NOMO-1 treated with DMSO at 0.1 percent for 48 hours (cell line): ENCODE measurements at regions not wholly inside any gene's neighbourhood (a gene's known extent, or its start where the extent isn't known, plus 50 kb on each side); places are given as distances from the start of the nearest gene placed in this dataset.

Experiments
- DNase-seq: peaks from one replicate; lab custom pipeline; 2025; ENCODE audit not compliant: unreplicated experiment; lab: John Stamatoyannopoulos, UW

DNA sequence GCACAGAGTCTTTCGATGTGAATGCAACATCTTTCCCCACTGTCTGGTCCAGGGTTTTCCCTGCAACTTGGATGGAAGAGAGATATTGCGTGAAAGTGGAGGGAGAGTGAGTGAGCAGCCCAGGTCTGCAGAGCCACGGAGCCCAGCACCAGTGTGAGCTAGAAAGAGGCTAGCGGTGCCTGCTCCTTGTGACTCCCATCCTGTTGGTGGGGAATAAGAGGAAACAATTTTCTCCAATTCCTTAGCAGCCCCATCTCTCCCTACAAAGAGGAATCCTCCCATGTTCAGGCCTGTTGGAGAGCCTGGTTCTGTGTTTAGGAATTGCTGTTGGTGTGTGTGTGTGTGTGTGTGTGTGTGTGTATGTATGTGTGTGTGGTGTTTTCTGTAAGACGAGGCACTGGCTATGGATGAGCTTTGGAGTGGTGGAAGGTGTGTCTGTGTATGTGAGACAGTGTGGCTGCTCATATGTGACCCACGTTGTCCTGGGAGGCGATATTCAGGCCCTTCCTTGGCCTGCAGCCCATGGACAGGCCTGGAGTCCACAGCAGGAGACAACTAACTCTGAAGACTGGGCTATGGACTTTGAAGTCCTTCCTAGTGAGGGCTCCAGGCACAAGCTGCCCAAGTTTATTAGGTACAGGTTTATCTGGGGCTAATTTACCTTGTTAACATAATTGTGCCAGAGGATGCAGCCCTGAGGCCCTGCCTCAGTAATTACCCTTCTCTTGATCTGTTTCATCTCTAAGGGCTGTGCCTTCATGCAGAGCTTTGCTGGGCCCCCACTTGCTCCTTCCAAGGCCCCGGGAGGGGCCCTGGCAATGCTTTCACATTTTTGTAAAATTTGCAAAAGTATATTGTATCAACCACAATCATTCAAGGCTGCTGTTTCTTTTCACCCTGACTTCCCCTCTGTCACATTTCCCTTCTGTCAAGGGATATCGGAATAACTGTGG, 88.6 kb upstream of the HAAO start:
- DNase-seq = no peak

DNA sequence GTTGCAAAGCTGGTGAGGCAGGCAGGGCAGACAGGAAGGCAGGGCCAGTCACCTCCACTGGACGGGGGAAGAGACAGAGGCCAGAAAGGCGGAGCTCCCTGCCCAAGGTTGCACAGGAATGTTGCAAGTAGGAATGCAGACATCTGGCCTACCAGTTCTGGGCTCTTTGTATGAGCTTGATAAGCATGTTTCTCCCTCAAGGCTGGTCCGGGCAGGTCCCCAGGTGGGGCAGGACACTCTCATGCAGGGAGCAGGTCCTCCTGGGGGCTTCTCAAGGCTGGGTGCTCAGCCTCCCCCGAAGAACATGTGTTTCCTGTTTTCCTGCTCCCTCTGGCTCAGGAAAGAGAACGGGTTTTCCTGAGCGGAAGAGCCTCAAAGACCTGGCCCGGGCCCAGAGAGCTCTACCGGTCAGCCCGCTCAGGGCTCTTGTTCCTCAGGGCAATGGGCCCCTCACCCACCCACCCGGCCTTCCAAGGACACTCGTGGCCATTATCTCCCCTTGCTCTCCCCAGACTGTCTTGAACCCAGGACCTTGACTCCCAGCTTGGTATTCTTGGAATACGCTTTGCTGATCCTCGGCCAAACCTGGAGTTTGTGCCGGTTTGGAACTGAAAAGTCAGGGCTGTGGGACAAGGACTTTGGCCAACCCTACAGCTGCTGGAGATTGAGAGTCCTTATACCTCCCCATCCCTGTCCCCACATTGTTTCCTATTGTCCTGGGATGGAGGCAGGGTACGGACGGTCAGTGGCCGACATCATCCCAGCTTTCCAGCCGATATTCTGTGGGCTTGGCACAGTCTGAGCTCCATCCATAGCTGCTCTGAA, 87.7 kb upstream of the HAAO start:
- no peak for DNase-seq

DNA sequence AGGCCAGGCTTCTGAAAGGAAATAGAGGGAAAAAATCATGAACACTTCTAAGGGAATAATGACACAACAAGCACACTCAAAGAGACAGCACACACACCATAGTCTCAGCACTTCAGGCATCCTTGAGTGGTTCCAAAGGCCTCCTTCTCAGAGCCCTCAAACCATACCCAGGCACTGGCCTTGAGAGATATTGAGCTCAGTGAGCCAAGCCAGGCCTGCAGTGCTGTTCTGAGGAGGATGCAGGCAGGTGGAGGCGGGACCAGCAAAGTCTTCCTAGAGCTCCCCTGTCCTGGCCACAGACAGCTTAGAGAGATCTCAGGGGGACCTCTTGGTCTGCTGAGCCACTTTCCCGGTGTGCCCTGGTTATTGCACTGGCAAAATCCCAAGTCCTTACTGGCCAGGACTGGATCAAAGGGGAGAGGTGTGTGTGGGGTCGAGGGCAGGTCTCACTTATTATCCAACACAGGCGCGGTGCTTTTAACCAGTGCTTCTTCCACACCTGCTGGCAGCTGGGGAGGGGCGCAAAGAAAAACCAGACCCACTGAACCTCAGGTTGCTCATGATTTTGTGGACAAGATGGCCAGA, 86.8 kb upstream of the HAAO start:
- no peak for DNase-seq

DNA sequence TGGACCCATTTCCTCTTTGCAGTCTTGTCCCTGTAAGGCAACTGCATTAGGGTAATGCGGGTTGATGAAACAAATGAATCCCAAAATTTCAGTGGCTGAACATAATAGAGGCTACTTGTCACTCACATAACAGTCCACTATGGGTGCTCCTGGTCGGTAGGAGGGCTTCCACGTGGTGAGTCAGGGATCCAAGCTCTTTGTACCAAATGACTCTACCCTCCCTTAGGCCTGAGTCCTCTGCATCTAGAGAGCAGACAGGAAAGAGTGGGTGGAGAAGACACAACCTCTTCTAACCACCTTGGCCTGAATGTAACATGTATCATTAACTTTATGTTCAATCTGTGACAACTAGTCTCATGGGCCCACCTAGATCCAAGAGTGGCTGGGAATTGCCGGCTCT, 86.2 kb upstream of the HAAO start:
- DNase-seq = no peak

DNA sequence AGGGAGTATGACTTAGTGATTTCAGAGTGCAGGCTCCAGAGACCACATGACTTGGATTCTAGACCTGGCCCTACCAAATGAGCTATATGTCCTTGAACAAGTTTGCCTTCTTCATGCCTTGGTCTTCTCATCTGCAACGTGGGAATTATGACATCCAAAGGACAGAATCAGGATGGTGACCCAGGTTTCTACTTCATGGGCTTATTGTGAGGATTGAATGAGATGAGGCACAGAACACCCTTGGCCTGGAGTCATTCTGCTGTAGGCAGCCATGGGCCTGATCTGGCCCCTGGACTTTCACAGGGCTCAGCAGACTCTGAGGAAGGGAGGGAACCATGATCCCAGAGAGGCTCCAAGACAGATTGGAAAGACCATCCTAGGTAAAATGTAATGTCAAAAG, 85.6 kb upstream of the HAAO start:
- DNase-seq = no peak

DNA sequence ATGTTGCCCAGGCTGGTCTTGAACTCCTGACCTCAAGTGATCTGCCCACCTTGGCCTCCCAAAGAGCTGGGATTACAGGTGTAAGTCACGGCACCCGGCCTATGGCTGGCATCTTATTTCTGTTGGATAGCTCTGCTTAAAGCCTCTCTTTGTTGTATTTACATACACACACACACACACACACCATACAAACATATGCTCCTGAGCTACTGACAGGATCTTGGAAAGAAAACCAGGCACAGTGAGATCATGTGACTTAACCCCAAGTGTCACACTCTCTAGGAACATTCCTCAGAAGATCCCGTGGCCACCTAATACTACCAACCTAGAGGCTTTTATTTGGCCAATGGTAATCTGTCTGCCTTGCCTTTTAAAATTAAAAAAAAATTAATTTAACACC, 85.1 kb upstream of the HAAO start:
- no peak for DNase-seq

DNA sequence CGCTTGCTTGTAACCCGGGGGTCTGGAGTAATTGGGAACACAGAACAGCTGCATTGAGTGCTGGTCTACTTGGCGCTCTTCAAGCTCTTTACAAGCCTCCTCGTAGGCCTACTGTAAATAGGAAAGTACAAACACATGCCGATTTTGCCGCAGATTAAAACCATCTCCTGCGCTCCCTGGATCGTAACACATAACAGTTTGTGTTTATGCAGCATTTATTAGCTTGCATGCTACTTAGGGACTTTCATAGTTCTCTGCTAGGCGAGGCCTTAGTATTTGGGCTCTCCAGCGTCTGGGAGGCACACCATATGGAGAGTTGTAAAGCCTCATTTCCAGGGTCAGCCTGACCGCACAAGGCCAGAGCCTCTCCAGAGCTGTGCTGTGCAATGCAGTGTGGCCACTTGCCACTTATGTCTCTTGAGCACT, 84.0 kb upstream of the HAAO start:
- DNase-seq = no peak

DNA sequence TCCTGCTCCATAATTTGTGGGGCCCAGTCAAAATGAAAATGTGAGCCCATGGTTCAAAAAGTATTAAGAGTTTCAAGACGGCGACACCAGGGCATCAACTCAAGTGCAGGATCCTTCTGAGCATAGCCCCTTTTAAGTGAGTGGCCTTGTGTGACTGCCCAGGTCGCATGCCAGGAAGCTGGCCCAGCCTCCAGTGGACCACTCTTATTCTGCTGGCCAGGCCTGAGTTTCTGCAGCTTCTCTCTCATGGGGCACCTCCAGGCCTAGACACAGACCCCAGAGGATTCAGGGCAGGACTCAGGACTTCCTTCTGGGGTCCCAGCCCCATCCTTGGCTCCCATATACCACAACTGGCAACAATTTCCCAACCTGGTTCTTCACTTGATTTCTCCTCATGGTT, 83.5 kb upstream of the HAAO start:
- no peak for DNase-seq

DNA sequence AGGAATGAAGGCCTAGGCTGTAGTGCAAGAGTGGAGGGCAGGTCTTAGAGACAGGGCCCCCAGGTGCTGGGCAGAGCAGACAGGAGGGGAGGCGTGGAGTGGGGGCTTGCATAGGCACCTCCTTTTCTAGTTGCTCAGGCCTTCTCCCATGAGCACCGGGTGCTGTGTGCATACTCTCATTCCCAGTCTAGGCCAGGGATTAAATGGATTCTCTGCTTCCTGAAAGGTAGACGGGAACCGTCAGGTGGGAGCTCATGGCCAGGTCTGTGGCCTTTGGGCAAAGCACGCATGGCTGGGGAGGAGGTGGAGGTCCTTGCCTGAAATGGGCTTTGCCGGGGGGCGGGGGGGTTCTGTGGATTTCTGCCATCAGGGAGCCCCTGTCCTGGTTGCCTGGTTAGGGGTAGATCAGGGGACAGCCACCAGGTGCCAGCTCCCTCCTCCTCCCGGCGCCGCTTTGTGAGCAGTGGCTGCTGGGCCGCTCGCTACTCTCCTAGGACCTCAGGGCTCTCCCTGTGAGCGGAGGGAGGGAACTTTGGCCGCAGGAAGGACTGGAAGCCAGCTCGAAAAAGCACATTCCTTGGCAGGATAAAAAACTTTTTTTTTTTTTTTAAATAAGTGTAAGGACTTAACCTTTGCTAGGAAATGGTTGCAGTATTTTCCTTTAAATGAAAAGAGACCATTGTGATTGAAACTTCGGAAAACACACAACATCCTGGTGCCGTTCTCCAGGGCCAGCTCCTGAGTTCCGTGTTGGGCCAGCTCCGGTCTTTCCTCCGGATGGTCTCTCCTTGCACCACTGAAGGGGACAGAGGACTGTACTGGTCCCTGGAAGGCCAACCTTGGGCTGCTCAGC, 82.8 kb upstream of the HAAO start:
- DNase-seq = no peak

DNA sequence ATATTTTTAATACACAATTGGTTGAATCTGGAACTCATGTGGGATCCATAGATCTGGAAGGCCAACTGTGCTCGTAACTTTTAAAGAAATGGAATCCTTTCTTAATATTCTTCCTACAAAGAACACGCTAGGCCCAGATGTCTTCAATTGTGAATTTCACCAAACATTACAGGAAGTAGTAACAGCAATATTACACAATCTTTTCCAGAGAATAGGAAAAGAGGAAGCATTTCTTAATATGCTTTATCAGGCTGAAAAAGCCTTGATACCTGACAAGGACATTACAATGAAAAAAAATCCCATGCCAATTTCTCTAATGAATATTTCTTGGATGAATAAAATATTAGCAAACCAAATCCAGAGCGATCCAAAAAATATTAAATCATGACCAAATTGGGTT, 80.3 kb upstream of the HAAO start:
- peak; percentile 18 for DNase-seq

DNA sequence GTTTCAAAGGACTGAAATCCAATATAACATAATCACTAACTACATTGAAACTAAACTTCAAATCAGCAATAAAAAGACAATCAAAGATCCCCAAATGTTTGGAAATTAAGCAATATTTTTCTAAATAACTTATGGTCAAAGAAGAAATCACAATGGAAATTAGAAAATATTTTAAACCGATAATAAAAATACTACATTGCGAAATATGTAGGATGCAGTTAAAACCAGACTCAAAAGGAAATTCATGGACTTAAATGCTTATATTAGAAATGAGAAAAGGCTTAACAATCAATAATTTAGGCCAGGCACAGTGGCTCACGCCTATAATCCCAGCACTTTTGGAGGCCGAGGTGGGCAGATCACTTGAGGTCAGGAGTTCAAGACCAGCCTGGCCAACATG, 79.0 kb upstream of the HAAO start:
- DNase-seq = no peak

DNA sequence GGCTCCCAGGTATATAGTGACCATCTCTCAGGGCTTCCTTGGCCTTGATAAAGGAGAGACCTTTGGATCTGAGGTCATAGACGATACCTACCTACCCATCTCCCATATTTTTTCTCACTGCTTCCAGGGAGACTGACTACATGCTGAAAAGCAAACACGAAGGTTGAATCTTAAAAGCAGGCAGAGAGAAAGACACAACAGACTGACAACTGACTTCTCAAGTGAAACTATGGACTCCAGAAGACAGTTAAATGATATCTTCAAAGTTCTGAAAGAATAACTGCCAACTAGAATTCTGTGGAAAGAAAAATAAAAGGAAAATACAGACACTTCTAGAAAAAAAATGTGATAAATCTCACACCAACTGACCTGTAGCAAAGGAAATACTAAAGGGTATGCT, 76.5 kb upstream of the HAAO start:
- no peak for DNase-seq

DNA sequence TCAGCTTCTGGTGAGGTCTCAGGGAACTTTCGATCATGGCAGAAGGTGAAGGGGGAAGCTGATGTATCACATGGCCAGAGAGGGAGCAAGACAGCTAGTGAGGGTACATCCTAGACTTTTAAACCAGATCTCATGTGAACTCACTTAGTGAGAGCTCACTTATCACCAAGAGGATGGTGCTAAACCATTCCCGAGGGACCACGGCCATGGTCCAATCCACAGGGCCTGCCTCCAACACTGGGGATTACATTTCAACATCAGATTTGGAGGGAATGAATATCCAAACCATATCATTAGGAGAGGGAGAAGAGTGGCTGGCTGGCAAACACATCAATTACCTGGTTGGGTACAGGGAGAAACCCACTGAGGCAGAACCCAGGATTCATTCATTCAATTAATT, 75.7 kb upstream of the HAAO start:
- no peak for DNase-seq

DNA sequence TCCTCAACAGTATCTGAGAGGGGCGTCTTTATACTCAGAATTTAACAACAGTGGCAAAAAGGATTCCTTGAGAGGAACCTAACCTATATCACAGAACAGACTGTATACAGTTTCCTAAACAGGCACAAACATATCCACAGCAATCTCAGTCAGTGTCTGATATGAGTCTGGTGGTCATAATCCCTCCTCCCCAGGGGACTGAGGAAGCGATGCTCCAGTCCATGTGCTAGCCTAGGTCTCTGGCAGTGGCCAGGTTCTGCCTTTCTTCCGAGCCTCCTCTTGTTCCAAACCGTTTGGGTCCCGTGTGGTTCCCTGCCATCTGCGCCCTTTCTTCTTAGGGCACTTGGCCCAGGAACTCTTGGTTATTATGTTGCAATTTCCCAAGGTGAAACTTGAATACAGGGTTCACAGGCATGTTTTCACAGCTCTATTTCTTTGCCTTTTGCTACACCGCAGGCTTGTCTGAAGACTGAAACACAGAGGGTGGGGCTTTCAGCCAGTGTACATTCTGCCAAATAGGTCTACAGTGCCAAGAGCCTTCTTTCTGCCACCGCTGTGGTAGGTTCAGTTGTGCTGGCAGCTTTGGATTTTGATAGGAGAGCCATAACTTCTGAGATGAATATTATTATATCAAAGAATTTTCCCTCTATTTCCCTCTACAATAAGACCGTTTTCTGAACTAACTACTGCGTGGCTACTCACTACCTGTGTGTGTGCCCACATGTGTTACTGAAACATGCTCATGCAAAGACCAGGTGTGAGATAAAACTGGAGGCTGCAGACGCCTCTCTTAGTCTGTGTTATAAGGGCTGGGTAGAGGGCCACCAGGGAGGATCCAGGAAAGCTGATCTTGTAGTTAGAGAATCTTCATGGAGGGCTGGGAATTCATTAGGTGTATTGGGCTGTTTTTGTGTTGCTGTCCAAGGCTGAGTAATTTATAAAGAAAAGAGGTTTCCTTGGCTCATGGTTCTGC, 75.0 kb upstream of the HAAO start:
- no peak for DNase-seq

DNA sequence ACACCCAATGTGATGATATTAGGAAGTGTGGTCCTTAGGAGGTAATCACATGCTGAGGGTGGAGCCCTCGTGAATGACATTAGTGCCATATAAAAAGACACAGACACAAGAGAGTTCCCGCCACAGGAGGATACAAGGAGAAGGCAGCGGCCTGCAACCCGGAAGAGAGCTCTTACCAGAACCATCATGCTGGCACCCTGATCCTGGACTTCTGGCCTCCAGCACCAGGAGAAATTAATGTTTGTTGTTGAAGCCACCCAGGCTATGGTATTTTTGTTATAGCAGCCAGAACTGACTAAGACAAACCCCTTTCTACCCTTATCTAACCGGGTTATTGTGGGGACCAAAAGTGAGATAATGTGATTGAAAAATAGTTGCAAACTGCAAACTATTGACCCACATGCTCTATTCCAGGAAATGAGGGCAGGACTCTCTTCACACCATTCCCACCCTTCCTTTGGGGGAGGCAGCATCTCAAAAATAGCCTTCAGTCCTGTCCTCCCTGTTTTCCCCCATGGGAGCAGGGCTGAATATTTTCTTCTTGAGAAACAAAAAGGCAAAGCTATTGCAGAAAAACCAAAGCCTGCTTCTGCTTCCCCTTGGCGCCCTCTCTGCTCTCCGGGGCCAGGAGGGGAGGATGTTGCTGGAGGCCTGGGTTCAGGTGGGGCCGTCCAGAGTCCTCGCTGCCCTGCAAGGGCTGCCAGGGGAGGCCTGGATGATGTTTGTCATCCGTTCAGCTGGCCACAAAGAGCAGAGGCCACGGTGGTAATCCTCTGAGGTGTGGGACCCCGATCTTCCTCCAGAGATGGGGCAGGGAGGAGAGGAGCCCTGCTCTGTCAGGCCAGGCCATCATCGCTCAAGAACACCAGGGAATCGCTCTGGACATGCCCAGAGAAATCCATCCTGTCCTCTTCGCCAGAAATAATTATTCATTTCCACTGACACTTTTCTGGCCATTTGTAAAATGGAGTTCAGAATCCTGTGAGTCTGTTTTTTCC, 73.8 kb upstream of the HAAO start:
- no peak for DNase-seq

DNA sequence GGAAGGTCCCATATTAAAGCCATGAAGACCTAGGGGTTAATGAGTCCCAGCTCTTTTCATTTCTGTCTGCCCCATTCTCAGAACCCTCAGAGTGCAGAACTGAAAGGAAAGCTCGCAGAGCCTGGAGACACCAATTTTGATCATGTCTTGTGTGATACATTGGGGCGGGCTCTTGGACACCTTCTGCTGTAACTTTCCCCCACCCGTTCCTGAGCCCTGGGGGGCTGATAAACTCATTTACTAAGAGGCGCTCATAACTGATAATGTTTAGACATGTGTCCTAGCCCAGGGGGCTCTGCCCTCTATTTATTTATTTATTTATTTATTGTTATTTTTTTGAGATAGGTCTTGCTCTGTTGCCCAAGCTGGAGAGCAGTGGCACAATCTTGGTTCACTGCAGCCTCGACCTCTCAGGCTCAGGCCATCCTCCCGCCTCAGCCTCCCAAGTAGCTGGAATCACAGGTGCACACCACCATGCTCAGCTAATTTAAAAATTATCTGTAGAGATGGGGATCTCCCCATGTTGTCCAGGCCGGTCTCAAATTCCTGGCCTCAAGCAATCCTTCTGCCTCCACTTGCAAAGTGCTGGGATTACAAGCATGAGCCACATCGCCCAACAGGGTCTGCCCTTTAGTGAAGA, 72.4 kb upstream of the HAAO start:
- DNase-seq = no peak

DNA sequence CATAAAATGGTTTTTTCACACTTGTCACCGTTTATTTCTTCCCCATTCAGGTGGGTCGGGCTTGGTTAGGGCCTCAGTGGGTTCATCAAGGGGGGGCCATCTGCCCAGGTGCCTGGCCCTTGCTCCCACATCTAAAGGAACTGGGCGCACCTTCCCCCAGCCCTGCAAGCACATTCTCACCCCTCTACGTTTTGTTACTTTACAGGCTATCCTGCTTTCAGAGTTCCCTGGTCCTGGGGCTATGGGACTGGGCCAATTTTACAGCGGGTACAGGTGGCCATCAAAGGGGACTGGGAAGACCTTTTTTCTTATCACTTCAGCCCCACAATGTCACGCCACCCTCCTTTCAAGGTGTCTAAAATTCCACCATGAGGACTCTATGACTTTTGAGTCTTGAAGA, 71.8 kb upstream of the HAAO start:
- no peak for DNase-seq

DNA sequence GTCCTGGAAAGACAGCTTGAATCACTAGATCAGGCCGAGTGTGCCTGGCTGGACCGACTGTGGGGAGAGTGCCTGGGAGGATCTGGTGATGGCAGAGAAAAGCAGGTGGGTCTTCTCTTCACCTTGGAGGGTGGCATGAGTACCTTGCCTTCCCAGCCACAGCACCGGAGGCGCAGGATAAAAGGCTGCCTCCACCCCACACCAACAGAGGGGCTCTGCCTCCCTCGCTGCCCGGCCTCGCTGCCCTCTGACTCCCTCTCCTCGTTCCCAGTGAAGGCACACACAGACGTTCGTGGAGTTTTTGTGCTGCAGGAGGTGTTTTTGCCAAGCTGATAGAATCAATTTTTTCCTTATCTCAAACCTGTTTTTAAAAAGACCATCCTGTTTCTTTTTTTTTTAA, 71.4 kb upstream of the HAAO start:
- DNase-seq = no peak
